Tibial artery (tissue), 4 donors: ENCODE measurements at regions not wholly inside any gene's neighbourhood (a gene's known extent, or its start where the extent isn't known, plus 50 kb on each side); places are given as distances from the start of the nearest gene placed in this dataset.

Experiments
- DNase-seq, 2 donors: peaks; one replicate each; pipeline ENCODE4 v3.0.0-alpha.2; 2019
- H3K27ac ChIP-seq, 2 donors: fragments of 200-600 bp; sonication (generic) in 1 of 2; 1 replicate in 1 of 2; 2 replicates in 1 of 2; pipeline ENCODE4 v1.5.1; 2018 to 2019; ENCODE audit warnings: mild to moderate bottlenecking in 1 of 2
- H3K27me3 ChIP-seq, 2 donors: fragments of 200-600 bp; sonication (generic) in 1 of 2; one replicate each; pipeline versions ENCODE4 v1.5.1 to v1.6.0; 2016 to 2019
- H3K36me3 ChIP-seq, 3 donors: fragments of 200-600 bp; sonication (generic) in 2 of 3; one replicate each; pipeline ENCODE4 v1.5.1; 2016 to 2019; ENCODE audit warnings: mild to moderate bottlenecking in 2 of 3
- H3K4me1 ChIP-seq, 4 donors: fragments of 200-600 bp; sonication (generic) in 2 of 4; 1 replicate in 3 of 4; 2 replicates in 1 of 4; pipeline ENCODE4 v1.5.1; 2016 to 2019
- H3K4me3 ChIP-seq, 2 donors: fragments of 200-600 bp; sonication (generic) in 1 of 2; 1 replicate in 1 of 2; 2 replicates in 1 of 2; pipeline ENCODE4 v1.5.1; 2018 to 2019; ENCODE audit warnings: mild to moderate bottlenecking in 2 of 2
- H3K9me3 ChIP-seq, 3 donors: fragments of 200-600 bp; sonication (generic) in 1 of 3; one replicate each; pipeline ENCODE4 v1.5.1; 2016 to 2019
- CTCF ChIP-seq, 2 experiments: fragments of 200-600 bp in 1 of 2; fragments of 450-650 bp in 1 of 2; IDR thresholded peaks; one replicate each; pipeline ENCODE4 v1.5.1; 2017 to 2019; ENCODE audit warnings: antibody characterized with exemption in 2 of 2, mild to moderate bottlenecking in 1 of 2, moderate library complexity in 1 of 2
- intact Hi-C: fragments of 100-400 bp; cut with DNase I; formaldehyde crosslinking; loops from one replicate; pipeline ENCODE4 v1.15.0; 2023; ENCODE audit warnings: low total_unique reads

GRCh38 chr5:99922386-99922785, 612.8 kb upstream of the FAM174A start:
- Histone ChIP-seq H3K27ac (no peak overlapping the region), H3K4me3 (no peak overlapping the region), H3K36me3 (no peaks in the 10 kb centered on the region), H3K4me1 (no peaks in the 10 kb centered on the region), H3K9me3 (no peaks in the 10 kb centered on the region), H3K27me3 (no peaks in the 10 kb centered on the region)
- no peak for DNase-seq
- TF ChIP-seq CTCF (IDR thresholded peaks at IDR 0.05): no peak
- intact Hi-C loops: no loop called here

- Histone ChIP-seq H3K9me3 (no peaks in the 10 kb centered on the region), H3K4me3 (no peak overlapping the region), H3K27me3 (no peaks in the 10 kb centered on the region), H3K27ac (no peak overlapping the region), H3K4me1 (no peaks in the 10 kb centered on the region), H3K36me3 (no peaks in the 10 kb centered on the region)
- DNase-seq: no peak
- TF ChIP-seq CTCF (IDR thresholded peaks at IDR 0.05): no peak
- intact Hi-C loops: no loop called here
Measured at GRCh38 chr5:99911971-99912370, 623.2 kb upstream of the FAM174A start.

GRCh38 chr5:99906776-99907175, 628.4 kb upstream of the FAM174A start:
- no peak for TF ChIP-seq CTCF (IDR thresholded peaks at IDR 0.05)
- intact Hi-C loops: no loop called here
- Histone ChIP-seq H3K4me1 (no peaks in the 10 kb centered on the region), H3K27ac (no peak overlapping the region), H3K4me3 (no peak overlapping the region), H3K9me3 (no peaks in the 10 kb centered on the region), H3K36me3 (no peaks in the 10 kb centered on the region), H3K27me3 (no peaks in the 10 kb centered on the region)
- DNase-seq: no peak

GRCh38 chr5:99901972-99902371, 633.2 kb upstream of the FAM174A start:
- no peaks in the 10 kb centered on the region for H3K4me1 ChIP-seq
- H3K4me3 ChIP-seq: no peak overlapping the region
- H3K9me3 ChIP-seq: no peaks in the 10 kb centered on the region
- H3K27ac ChIP-seq: no peak overlapping the region
- H3K36me3 ChIP-seq: no peaks in the 10 kb centered on the region
- H3K27me3 ChIP-seq: no peaks in the 10 kb centered on the region
- no peak for TF ChIP-seq CTCF (IDR thresholded peaks at IDR 0.05)
- intact Hi-C loops: no loop called here
- no peak for DNase-seq

- H3K27me3 ChIP-seq: no peaks in the 10 kb centered on the region
- intact Hi-C loops: no loop called here
- H3K9me3 ChIP-seq: no peaks in the 10 kb centered on the region
- no peak overlapping the region for H3K27ac ChIP-seq
- no peak overlapping the region for H3K4me3 ChIP-seq
- DNase-seq: no peak
- H3K36me3 ChIP-seq: no peaks in the 10 kb centered on the region
- no peak for TF ChIP-seq CTCF (IDR thresholded peaks at IDR 0.05)
- no peaks in the 10 kb centered on the region for H3K4me1 ChIP-seq
Measured at GRCh38 chr5:99900302-99900852, 634.8 kb upstream of the FAM174A start.
